T-cell (primary cell): ENCODE measurements at regions not wholly inside any gene's neighbourhood (a gene's known extent, or its start where the extent isn't known, plus 50 kb on each side); places are given as distances from the start of the nearest gene placed in this dataset.

ENCODE experiments used
- ATAC-seq, 4 experiments: fragments of 200-7000 bp in 3 of 4; fragments of 150-1000 bp in 1 of 4; cut with Tn5 transposase; replicated peaks in 1 of 4; 1 replicate in 3 of 4; 2 replicates in 1 of 4; pipeline ENCODE4 v1.10.0; 2021; ENCODE audit warnings: moderate library complexity in 3 of 4, mild to moderate bottlenecking in 2 of 4, moderate number of reproducible peaks in 1 of 4
- CTCF ChIA-PET, 2 donors: fragments of 300-600 bp; sonication (Branson Sonifier 250); formaldehyde crosslinking; loops; one replicate each; lab custom pipeline; 2022; ENCODE audit warnings: antibody characterized with exemption in 2 of 2; lab: Charles Lee
- POLR2A ChIA-PET, 2 donors: fragments of 300-600 bp; sonication (Branson Sonifier 250); formaldehyde crosslinking; loops; one replicate each; lab custom pipeline; 2022; ENCODE audit warnings: antibody characterized with exemption in 2 of 2; lab: Charles Lee
- DNase-seq, 35 experiments: peaks; one replicate each; pipeline versions ENCODE4 v3.0.0 to v3.0.0-alpha.2; 2013 to 2023
- H3K27ac ChIP-seq: one replicate; pipeline ENCODE4 v1.5.1; 2013; ENCODE audit warnings: low read length
- H3K27me3 ChIP-seq, 2 experiments: replicated peaks in 1 of 2; 1 replicate in 1 of 2; 2 replicates in 1 of 2; pipeline versions ENCODE4 v1.6.1 to v1.7.0; 2013; ENCODE audit warnings: low read length in 1 of 2, mixed read lengths in 1 of 2; ENCODE audit not compliant: control insufficient read depth in 2 of 2, insufficient read depth in 2 of 2; ENCODE audit errors: extremely low read depth in 1 of 2
- H3K36me3 ChIP-seq, 2 donors: 1 replicate in 1 of 2; 2 replicates in 1 of 2; pipeline versions ENCODE4 v1.6.1 to v1.7.0; 2013; ENCODE audit warnings: low read length in 1 of 2; ENCODE audit not compliant: control insufficient read depth in 2 of 2, insufficient read depth in 1 of 2; ENCODE audit errors: extremely low read depth in 1 of 2
- H3K4me1 ChIP-seq, 2 experiments: 1 replicate in 1 of 2; 2 replicates in 1 of 2; pipeline versions ENCODE4 v1.6.1 to v1.7.0; 2013; ENCODE audit warnings: low read length in 2 of 2, mixed read lengths in 1 of 2; ENCODE audit not compliant: insufficient read depth in 2 of 2, control insufficient read depth in 1 of 2; ENCODE audit errors: extremely low read depth in 1 of 2
- H3K4me3 ChIP-seq, 2 donors: 1 replicate in 1 of 2; 2 replicates in 1 of 2; pipeline versions ENCODE4 v1.5.1 to v1.7.0; 2013; ENCODE audit warnings: mild to moderate bottlenecking in 2 of 2, low read length in 1 of 2, moderate library complexity in 1 of 2; ENCODE audit not compliant: control insufficient read depth in 1 of 2; ENCODE audit errors: extremely low read depth in 1 of 2
- H3K9me3 ChIP-seq: 2 replicates; pipeline ENCODE4 v1.7.0; 2013
- H3K27ac Mint-ChIP-seq, 2 donors: one replicate each; pipeline ENCODE4 v1.8.0; 2020 to 2021; ENCODE audit warnings: mild to moderate bottlenecking in 2 of 2, mixed read lengths in 2 of 2
- H3K27me3 Mint-ChIP-seq, 2 donors: one replicate each; pipeline ENCODE4 v1.8.0; 2021 to 2022; ENCODE audit warnings: mixed read lengths in 2 of 2
- H3K36me3 Mint-ChIP-seq: one replicate; pipeline ENCODE4 v1.8.0; 2021; ENCODE audit warnings: mixed read lengths
- H3K4me1 Mint-ChIP-seq, 3 donors: one replicate each; pipeline ENCODE4 v1.8.0; 2020 to 2022; ENCODE audit warnings: mixed read lengths in 3 of 3, mild to moderate bottlenecking in 1 of 3
- H3K4me3 Mint-ChIP-seq, 3 donors: one replicate each; pipeline ENCODE4 v1.8.0; 2020 to 2022; ENCODE audit warnings: mild to moderate bottlenecking in 3 of 3, mixed read lengths in 3 of 3, moderate library complexity in 3 of 3
- H3K9me3 Mint-ChIP-seq, 3 donors: one replicate each; pipeline ENCODE4 v1.8.0; 2020 to 2022; ENCODE audit warnings: mixed read lengths in 3 of 3
- WGBS: methylation state at CpG from one replicate; pipeline ENCODE4 v1.1.5; 2013; ENCODE audit warnings: missing lambda C conversion rate; ENCODE audit not compliant: insufficient coverage; 5-methylcytosine and 5-hydroxymethylcytosine counted together

DNA sequence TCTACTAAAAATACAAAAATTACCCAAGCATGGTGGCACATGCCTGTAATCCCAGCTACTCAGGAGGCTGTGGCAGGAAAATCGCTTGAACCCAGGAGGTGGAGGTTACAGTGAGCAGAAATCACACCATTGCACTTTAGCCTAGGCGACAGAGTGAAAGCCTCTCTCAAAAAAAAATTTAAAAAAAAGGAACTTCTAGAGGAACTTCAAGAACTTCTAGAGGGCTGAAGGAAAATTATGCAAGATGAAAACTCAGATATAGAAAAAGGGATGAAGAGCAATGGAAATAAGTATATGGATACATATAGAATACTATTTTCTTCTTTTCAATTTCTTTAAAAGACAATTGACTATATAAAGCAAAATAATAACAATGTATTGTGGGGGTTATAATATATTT is 51.2 kb upstream of the PRR5 start:
- CTCF ChIA-PET, result no interaction called here
- Mint-ChIP-seq H3K9me3 (no peaks in the 10 kb centered on the region), H3K27ac (no peak overlapping the region), H3K4me1 (no peaks in the 10 kb centered on the region), H3K4me3 (no peak overlapping the region), H3K27me3 (no peaks in the 10 kb centered on the region), H3K36me3 (no peaks in the 10 kb centered on the region)
- Histone ChIP-seq H3K27ac (no peak overlapping the region), H3K27me3 (peaks cover 0 to 2% of the 10 kb centered on the region in 2 experiments), H3K9me3 (no peaks in the 10 kb centered on the region), H3K4me1 (peaks cover 0 to 3% of the 10 kb centered on the region in 2 experiments), H3K36me3 (no peaks in the 10 kb centered on the region), H3K4me3 (no peak overlapping the region)
- WGBS, result no CpG with 5 or more reads among the region's 2 CpGs
- no peak for ATAC-seq
- no peak for DNase-seq
- POLR2A ChIA-PET, result no interaction called here

DNA sequence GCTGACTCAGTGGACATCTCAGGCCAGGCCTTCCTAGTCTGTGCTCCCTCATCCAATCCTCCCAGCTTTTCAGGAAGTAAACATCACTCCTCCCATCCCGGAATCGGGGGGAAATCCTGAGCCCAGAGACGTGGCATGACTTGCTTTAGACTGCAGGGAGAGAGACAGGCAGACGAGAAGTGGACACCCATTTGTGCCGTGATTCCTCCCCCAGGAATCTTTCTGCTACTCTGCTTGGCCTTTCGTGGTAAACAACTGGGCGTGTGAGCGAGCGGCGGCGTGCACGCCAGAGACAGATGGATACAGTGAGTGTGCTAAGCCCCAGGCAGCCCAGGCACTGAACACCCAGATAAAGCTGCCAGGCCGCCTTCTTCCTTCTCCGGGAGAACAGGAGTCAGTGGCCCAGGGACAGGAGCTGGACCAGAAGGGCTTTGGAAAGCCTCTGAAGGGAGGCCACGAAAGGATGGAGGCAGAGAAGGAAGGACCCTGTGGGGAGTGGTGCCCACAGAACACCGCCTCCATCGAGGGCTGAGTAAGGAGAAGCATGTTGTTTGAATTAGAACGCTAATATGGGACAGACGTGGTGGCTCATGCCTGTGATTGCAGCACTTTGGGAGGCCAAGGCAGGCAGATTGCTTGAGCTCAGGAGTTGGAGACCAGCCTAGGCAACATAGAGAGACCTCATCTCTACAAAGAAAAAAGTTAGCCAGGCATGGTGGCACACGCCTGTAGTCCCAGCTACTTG is 53.0 kb upstream of the PRR5 start:
- ChIA-PET POLR2A (no interaction called here), CTCF (interaction anchor here in 1 of 2 donors (0.9 kb wide), 1 partner anchor 592 kb away, joined by 3 read pairs; no protein-coding TSS in a partner anchor)
- no peaks in the 10 kb centered on the region for H3K9me3 Mint-ChIP-seq
- ATAC-seq (no peak), DNase-seq (no peak)
- 92% methylated on average over 18 of the region's 20 CpGs for WGBS
- no peaks in the 10 kb centered on the region for H3K36me3 Mint-ChIP-seq
- H3K4me1 Mint-ChIP-seq, result no peaks in the 10 kb centered on the region
- H3K4me3 Mint-ChIP-seq, result no peak overlapping the region
- Histone ChIP-seq H3K27ac (no peak overlapping the region), H3K36me3 (no peaks in the 10 kb centered on the region), H3K4me3 (no peak overlapping the region), H3K27me3 (peaks cover 0 to 2% of the 10 kb centered on the region in 2 experiments), H3K4me1 (peaks cover 0 to 3% of the 10 kb centered on the region in 2 experiments), H3K9me3 (no peaks in the 10 kb centered on the region)
- H3K27me3 Mint-ChIP-seq, result no peaks in the 10 kb centered on the region
- no peak overlapping the region for H3K27ac Mint-ChIP-seq

GRCh38 chr22:44648085-44648820 is 53.8 kb upstream of the PRR5 start:
- no peak for ATAC-seq
- POLR2A ChIA-PET, result no interaction called here
- DNase-seq, result no peak
- Mint-ChIP-seq H3K9me3 (no peaks in the 10 kb centered on the region), H3K4me1 (no peaks in the 10 kb centered on the region), H3K27ac (no peak overlapping the region), H3K4me3 (no peak overlapping the region), H3K27me3 (no peaks in the 10 kb centered on the region), H3K36me3 (no peaks in the 10 kb centered on the region)
- H3K9me3 ChIP-seq, result no peaks in the 10 kb centered on the region
- 84% methylated on average over 7 of the region's 12 CpGs for WGBS
- H3K4me3 ChIP-seq, result no peak overlapping the region
- no peak overlapping the region for H3K27ac ChIP-seq
- CTCF ChIA-PET, result no interaction called here
- no peaks in the 10 kb centered on the region for H3K36me3 ChIP-seq
- H3K27me3 ChIP-seq, result peaks cover 0 to 2% of the 10 kb centered on the region in 2 experiments
- peaks cover 0 to under 1% of the 10 kb centered on the region in 2 experiments for H3K4me1 ChIP-seq

DNA sequence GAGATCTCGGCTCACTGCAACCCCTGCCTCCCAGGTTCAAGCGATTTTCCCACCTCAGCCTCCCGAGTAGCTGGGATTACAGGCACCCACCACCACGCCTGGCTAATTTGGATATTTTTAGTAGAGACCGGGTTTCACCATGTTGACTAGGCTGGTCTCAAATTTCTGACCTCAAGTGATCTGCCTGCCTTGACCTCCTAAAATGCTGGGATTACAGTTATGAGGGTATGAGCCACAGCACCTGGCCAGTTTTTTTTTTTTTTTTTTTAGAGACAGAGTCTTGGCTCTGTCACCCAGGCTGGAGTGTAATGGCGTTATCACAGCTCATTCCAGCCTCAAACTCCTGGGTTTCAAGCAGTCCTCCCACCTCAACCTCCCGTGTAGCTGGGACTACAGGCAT is 54.9 kb upstream of the PRR5 start:
- Histone ChIP-seq H3K4me3 (no peak overlapping the region), H3K36me3 (no peaks in the 10 kb centered on the region), H3K4me1 (no peaks in the 10 kb centered on the region), H3K27ac (no peak overlapping the region), H3K27me3 (peaks cover 0 to 2% of the 10 kb centered on the region in 2 experiments), H3K9me3 (no peaks in the 10 kb centered on the region)
- H3K4me3 Mint-ChIP-seq, result no peak overlapping the region
- CTCF ChIA-PET, result interaction anchor here in 1 of 2 donors (0.6 kb wide), 1 partner anchor 654 kb away, joined by 8 read pairs; no protein-coding TSS in a partner anchor
- no peak for DNase-seq
- no peaks in the 10 kb centered on the region for H3K9me3 Mint-ChIP-seq
- POLR2A ChIA-PET, result interaction anchor here (0.6 kb wide), 3 partner anchors 9 to 901 kb away, joined by 3 to 4 read pairs (median 3); no protein-coding TSS in a partner anchor
- no peak overlapping the region for H3K27ac Mint-ChIP-seq
- 100% methylated on average over 1 of the region's 7 CpGs for WGBS
- no peaks in the 10 kb centered on the region for H3K27me3 Mint-ChIP-seq
- no peak for ATAC-seq
- H3K4me1 Mint-ChIP-seq, result no peaks in the 10 kb centered on the region
- no peaks in the 10 kb centered on the region for H3K36me3 Mint-ChIP-seq

- Histone ChIP-seq H3K4me3 (no peak overlapping the region), H3K4me1 (no peaks in the 10 kb centered on the region), H3K9me3 (no peaks in the 10 kb centered on the region), H3K27me3 (peaks cover 0 to 2% of the 10 kb centered on the region in 2 experiments), H3K36me3 (no peaks in the 10 kb centered on the region), H3K27ac (no peak overlapping the region)
- ChIA-PET CTCF (interaction anchor here (0.6 to 0.7 kb wide), 3 partner anchors 38 to 659 kb away, joined by 3 to 8 read pairs (median 3); no protein-coding TSS in a partner anchor), POLR2A (interaction anchor here (0.6 kb wide), 3 partner anchors 9 to 900 kb away, joined by 3 to 4 read pairs (median 3); no protein-coding TSS in a partner anchor)
- Mint-ChIP-seq H3K9me3 (no peaks in the 10 kb centered on the region), H3K4me3 (no peak overlapping the region), H3K27me3 (no peaks in the 10 kb centered on the region), H3K4me1 (no peaks in the 10 kb centered on the region), H3K36me3 (no peaks in the 10 kb centered on the region), H3K27ac (no peak overlapping the region)
- ATAC-seq, result no peak
- 100% methylated on average over 3 of the region's 6 CpGs for WGBS
- no peak for DNase-seq
These were observed 55.3 kb upstream of the PRR5 start for GRCh38 chr22:44646668-44647067.

GRCh38 chr22:44646141-44646540 is 55.9 kb upstream of the PRR5 start:
- WGBS, result 79% methylated on average over 12 of the region's 13 CpGs
- CTCF ChIA-PET, result interaction anchor here (0.6 to 0.7 kb wide), 3 partner anchors 20 to 658 kb away, joined by 3 to 7 read pairs (median 3); no protein-coding TSS in a partner anchor
- no peak for ATAC-seq
- H3K27me3 Mint-ChIP-seq, result no peaks in the 10 kb centered on the region
- Histone ChIP-seq H3K27me3 (peaks cover 0 to 2% of the 10 kb centered on the region in 2 experiments), H3K27ac (no peak overlapping the region), H3K36me3 (no peaks in the 10 kb centered on the region), H3K4me1 (no peaks in the 10 kb centered on the region), H3K9me3 (no peaks in the 10 kb centered on the region), H3K4me3 (no peak overlapping the region)
- no peak overlapping the region for H3K4me3 Mint-ChIP-seq
- H3K4me1 Mint-ChIP-seq, result no peaks in the 10 kb centered on the region
- POLR2A ChIA-PET, result no interaction called here
- no peak for DNase-seq
- H3K9me3 Mint-ChIP-seq, result no peaks in the 10 kb centered on the region
- no peak overlapping the region for H3K27ac Mint-ChIP-seq
- H3K36me3 Mint-ChIP-seq, result no peaks in the 10 kb centered on the region
